ENCODE measurements at regions not wholly inside any gene's neighbourhood (a gene's known extent, or its start where the extent isn't known, plus 50 kb on each side); places are given as distances from the start of the nearest gene placed in this dataset.

DNA sequence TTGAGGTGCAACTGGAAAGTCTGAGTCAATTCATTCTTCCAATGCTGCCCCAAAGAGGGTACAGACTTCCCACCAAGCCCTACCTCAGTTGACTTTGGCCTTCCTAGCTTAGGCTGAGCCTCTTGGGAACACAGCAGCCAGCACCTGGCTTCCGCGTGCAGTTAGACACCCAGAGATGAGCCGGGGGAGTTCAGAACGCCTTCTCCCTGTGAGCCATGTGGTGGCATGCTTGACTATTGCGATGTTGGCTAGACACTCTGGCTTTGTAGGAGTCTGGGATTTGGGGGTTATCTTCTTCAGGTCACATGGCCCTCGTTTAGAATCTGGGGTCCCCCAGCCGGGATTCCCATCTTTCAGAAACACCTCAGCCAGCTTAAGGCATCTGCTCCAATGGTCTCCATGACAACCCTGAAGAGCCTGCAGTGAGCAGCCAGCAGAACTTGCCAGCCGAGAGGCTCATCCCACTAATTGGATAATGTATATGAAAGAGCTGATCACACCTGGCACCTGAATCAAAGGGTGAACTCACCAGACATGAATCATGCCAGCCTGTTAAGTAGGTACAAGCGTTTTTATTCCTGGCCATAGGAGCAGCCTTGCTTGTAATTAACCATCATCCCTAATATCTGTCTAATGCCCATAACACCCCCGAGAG, 167.5 kb downstream of the SYK start:
- TF ChIP-seq ZNF274 (IDR thresholded peaks at IDR 0.05; ENCODE audit: low read depth, low read length), result no peak

DNA sequence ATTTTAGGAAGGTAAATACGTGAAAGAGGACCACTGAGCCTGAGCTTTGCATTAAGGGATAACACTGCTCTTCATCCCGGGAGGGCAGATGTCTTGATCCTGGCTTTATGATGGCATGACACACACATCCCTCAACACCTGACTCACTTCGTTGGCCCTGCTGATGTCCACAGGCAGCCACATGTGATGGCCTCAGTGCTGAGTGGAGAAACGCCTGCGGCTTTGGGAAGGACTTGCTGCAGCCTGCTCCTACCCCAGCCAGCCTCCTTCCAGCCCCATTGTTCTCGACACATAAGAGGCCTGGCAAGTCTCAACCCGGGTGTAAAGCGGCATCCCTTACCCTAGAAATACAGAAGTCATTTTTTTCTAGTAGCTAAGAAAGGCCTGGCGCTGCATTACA, 169.0 kb downstream of the SYK start:
- no peak overlapping the region for H3K4me3 ChIP-seq (ENCODE audit: low read length)
- no peak for TF ChIP-seq ZNF274 (IDR thresholded peaks at IDR 0.05; ENCODE audit: low read depth, low read length)

More for the DNA sequence above, 167.5 kb downstream of the SYK start:
- H3K4me3 ChIP-seq (ENCODE audit: low read length), result no peak overlapping the region

DNA sequence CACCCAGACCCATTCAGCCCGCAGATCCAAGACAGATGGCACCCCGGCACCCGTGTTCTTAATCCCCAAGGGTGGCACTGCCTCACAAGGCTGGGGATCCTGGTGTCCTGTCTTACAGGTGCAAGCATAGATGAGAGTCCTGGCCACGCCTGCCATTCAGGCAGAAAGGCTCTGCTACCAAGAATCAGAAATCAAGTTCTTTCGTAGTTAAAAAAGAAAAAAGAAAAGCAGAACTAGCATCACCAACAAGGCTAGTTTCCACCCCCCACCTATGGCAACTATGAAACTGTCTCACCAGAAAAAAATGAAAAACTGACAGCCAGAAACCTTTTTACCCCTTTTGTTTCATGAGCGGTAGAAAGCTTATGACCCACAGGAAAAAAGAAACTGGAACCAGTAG, 170.4 kb downstream of the SYK start:
- no peak for TF ChIP-seq ZNF274 (IDR thresholded peaks at IDR 0.05; ENCODE audit: low read depth, low read length)
- H3K4me3 ChIP-seq (ENCODE audit: low read length), result no peak overlapping the region

DNA sequence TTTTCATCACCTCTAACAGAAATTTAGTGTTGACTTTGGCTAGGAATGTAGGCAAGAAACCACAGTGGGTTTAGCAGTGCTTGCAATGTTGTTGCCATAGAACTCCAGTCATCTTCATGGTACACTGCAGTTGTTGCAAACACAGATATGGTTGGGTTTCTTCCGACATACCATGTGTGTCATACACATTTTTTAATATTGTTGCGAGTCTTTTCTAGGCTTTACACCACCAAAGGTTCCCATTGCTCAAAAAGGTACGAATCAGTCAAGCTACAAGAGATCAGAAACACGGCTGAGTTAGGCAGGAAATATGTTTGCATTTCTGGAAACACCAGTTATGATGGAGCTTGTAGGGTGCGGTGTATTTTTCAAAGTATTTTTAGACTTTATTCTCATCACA, 172.4 kb downstream of the SYK start:
- no peak overlapping the region for H3K4me3 ChIP-seq (ENCODE audit: low read length)
- TF ChIP-seq ZNF274 (IDR thresholded peaks at IDR 0.05; ENCODE audit: low read depth, low read length), result no peak

DNA sequence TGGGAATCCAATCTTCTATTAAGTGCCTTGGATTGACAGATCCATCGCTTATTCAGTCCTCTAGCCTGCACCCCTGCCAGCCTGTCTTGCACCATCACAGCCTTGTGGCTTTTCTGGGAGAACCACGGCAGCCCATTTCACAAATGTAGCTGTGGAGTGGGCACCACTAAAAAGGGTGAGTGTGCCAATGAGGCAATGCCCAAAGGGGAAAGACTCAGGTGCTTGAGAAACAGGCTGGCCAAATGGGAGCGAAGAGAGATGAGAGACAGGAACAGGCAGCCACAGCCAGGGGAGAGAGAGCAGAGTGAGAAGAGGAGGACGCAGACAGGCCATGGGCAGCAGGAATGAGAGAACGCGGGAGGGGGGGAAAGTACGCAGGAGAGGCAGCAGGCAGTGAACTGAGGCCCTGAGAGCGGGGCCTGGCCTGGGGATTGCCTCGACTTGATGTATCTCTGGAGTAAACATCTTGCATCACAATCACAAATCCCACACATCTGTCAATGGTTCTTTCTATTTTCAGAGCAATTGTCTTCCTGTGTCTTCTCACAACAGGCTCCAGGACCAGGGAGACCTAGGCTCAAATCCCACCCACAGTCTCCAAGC, 173.1 kb downstream of the SYK start:
- TF ChIP-seq ZNF274 (IDR thresholded peaks at IDR 0.05; ENCODE audit: low read depth, low read length), result no peak
- H3K4me3 ChIP-seq (ENCODE audit: low read length), result no peak overlapping the region

DNA sequence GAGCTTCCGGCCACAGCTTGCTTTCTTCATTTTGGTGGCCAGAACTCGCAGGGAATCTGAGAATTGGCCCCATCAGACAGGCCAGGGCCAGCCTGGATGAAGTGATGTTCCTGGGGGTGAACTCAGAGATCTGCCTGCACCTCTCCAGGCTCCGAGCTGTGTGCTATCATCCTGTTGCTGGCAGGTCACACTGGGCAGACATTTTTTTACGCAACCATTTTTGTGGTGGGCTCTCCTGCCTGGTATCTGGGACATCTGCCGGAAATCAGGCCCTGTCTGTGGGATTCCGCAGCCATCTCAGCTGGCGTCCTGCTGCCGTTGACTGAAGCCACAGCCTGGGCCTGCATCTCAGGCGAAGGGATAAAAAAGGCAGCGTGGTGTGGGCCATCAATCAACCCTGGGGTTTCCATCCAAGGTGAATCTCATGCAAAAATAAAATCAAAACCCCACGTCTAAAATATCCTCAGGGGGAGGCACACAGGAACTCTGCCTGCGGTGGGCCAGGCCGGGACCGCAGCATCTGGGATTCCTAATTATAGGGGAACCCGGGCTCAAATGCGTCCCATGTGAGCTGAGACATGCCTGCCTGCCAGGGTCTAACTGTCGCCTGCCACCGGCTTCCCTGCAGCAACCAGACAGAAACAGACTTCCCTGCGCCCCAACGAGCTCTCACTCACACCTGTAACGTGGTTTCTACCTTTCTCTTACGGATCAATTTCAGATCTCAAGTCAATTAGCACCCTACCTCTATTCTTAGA, 174.3 kb downstream of the SYK start:
- H3K4me3 ChIP-seq (ENCODE audit: low read length), result no peak overlapping the region
- TF ChIP-seq ZNF274 (IDR thresholded peaks at IDR 0.05; ENCODE audit: low read depth, low read length), result no peak

DNA sequence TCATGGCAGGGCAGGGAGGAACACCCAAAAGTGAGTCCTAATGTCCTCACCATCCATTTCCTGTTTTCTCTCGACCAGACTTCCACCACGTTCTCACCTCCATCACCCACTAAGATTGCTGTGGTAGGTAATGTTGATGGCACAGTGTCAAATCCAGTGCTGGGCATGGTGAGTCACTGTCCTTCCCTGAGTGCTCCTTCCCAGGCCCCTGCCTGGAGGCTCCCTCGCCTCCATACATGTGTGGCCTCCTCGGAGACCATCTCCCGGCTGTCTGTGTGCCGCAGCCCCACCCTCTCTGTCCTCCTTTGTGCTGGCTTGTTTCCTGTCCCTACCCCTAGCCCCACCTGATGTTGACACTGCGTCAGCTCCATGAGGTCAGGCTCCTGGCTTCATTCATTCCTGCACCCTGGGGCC, 177.5 kb downstream of the SYK start:
- H3K4me3 ChIP-seq (ENCODE audit: low read length), result no peak overlapping the region

DNA sequence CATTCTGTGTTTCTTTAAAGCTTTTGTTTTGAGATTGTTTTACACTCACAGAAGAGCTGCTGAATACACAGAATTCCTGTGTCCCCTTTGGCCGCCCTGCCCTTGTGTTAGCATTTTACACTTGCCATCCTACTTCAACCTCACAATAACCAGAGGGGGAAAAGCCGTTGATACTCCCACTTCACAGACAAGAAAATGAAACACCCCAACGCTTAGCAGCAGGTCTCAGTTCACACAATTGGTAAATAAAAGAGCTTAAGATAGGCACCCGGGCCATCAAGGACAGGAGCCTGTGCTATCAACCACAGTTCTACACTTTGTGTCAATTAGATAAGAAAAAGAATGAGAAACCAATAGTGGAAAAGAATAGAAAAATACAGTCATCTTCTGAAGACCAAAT, 178.0 kb downstream of the SYK start:
- no peak overlapping the region for H3K4me3 ChIP-seq (ENCODE audit: low read length)
- no peak for TF ChIP-seq ZNF274 (IDR thresholded peaks at IDR 0.05; ENCODE audit: low read depth, low read length)

More for the DNA sequence above, 177.5 kb downstream of the SYK start:
- TF ChIP-seq ZNF274 (IDR thresholded peaks at IDR 0.05; ENCODE audit: low read depth, low read length), result no peak

DNA sequence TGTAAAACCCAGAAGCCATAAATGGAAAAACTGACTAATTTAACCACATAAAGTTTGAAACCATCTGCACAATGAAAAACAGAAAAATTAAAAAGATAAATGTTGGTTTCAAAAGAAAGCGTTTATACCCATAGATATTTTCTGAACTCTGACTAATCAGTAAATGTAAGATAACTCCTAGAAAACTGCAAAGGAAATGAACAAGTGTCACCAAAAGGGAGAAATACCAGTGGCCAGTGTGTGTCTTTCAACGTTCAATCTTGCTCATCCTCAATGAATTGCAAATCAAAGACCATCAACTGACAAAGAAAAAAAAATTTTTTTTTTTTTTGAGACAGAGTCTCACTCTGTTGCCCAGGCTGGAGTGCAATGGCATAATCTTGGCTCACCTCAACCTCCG, 180.1 kb downstream of the SYK start:
- TF ChIP-seq ZNF274 (IDR thresholded peaks at IDR 0.05; ENCODE audit: low read depth, low read length), result no peak
- no peak overlapping the region for H3K4me3 ChIP-seq (ENCODE audit: low read length)

DNA sequence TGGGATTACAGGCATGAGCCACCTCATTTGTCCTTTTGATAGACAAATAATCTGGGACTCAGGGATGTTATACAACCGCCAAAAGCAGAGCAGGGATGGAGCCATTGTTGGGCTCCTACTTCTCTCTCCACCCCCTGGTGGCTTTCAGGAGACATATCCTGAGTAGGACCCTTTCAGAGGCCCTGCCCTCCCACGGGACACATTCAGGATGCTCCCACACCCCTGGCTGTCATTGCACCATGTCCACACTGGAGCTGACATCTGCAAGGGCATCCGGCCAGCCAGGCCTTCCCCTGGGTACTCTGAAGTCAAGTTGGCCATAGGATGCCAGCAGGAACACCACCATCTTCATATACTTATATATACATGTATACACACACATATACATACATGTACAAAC, 181.8 kb downstream of the SYK start:
- no peak overlapping the region for H3K4me3 ChIP-seq (ENCODE audit: low read length)
- TF ChIP-seq ZNF274 (IDR thresholded peaks at IDR 0.05; ENCODE audit: low read depth, low read length), result no peak

DNA sequence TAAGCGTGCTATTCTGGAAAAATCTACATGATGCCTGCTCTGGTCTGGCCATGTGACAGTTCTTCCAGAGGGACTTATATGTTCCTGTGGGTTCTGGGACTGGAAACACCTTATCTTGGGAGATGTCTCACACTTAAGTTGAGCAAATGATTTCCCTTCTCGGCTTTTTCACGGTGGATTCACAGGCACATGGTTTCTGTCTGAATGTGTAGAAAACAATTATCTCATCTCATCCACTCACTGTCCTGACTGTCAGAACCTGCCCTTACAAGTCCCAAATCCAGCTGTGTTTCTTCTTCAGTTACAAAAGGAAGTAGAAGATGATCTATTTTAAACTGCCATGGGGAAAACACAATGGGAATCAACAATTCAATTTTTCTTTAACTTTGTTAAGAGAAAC, 184.0 kb downstream of the SYK start:
- no peak overlapping the region for H3K4me3 ChIP-seq (ENCODE audit: low read length)
- no peak for TF ChIP-seq ZNF274 (IDR thresholded peaks at IDR 0.05; ENCODE audit: low read depth, low read length)

DNA sequence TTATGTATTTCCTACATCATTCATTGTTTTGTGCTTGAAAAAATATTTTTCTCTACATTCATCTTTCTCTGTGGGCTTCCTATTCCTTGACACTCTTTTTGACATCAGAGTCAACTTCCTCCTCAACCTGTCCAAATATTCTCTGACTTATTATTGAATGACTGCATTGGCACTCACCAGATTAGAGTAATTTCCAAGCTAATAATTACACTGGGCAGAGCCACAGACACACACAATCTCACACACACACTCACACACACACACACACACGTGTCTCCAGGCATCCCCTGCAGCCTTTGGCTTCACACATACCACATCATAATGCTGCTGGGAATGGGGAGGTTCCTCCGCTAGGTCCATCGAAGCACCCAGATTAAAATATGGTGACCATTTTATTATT, 184.5 kb downstream of the SYK start:
- no peak overlapping the region for H3K4me3 ChIP-seq (ENCODE audit: low read length)
- TF ChIP-seq ZNF274 (IDR thresholded peaks at IDR 0.05; ENCODE audit: low read depth, low read length), result no peak

DNA sequence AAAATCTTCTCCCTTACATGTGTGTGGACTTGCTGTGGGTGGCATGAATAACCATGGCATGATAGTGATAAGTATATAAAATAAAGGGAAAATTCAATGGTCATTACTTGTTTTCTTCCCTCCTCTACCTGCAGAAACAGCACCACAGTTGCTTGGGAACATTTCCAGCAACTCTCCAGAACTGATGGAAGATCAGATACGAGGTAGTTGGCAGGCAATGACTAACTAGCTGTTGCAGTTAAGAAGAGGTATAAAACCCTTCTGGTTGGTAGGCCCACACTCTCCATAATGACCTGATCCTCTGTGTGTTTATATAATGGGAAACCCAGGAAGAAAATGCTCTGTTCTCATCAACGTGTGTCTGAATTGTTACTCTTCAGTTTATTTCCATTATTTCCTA, 185.9 kb downstream of the SYK start:
- no peak for TF ChIP-seq ZNF274 (IDR thresholded peaks at IDR 0.05; ENCODE audit: low read depth, low read length)

DNA sequence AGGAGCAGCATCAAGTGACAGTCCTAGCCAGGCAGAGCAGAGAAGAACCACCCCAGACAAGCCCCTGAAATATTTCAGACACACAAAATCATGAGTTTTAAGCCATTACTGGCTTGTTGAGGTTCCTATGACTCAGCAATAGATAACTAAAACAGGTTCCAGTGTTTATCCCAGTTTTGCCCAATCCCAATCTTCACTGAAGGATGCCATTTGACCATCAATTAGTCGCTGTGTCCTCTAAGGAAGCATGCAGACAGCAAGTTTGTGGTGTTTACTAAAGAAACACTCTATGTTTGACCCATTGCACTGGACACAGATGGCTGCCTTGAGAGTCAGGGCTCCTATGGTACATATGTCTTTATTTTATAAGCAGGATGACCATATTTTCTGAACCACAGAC, 186.7 kb downstream of the SYK start:
- TF ChIP-seq ZNF274 (IDR thresholded peaks at IDR 0.05; ENCODE audit: low read depth, low read length), result no peak
- no peak overlapping the region for H3K4me3 ChIP-seq (ENCODE audit: low read length)

More for the DNA sequence above, 185.9 kb downstream of the SYK start:
- no peak overlapping the region for H3K4me3 ChIP-seq (ENCODE audit: low read length)

DNA sequence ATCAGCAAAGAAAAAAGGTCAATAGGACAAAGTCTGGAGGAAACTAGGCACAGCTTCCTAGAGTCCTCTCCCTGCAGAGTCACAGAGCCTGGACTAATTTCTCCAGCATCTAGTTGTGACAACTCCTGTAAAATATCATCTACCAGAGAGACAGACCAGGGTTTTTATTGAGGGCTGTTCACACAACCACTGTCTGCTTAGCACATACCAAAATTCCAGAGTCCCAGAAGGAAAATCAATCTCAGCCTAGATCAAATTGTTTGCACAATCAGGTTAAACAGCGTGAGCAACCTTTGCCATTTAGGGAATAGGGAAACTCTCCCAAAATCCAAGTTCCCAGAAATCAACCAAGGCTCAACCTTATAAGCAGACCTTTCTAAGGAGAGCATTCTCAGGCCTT, 190.3 kb downstream of the SYK start:
- H3K4me3 ChIP-seq (ENCODE audit: low read length), result no peak overlapping the region
- no peak for TF ChIP-seq ZNF274 (IDR thresholded peaks at IDR 0.05; ENCODE audit: low read depth, low read length)

Measured in GM08714 (cell line).